ENCODE measurements at regions not wholly inside any gene's neighbourhood (a gene's known extent, or its start where the extent isn't known, plus 50 kb on each side); places are given as distances from the start of the nearest gene placed in this dataset.

GRCh38 chr6:164087211-164087610 is 672.7 kb downstream of the QKI start:
- TF ChIP-seq CTCF (optimal IDR thresholded peaks at IDR 0.05 in 1 of 3, IDR thresholded peaks at IDR 0.05 in 1 of 3, conservative IDR thresholded peaks at IDR 0.05 in 1 of 3; ENCODE audit: extremely low read depth in 1 of 3, insufficient read depth in 2 of 3, low read length in 3 of 3): no peak
- TF ChIP-seq EZH2 (IDR thresholded peaks at IDR 0.05; ENCODE audit: low read length): no peak

Data from keratinocyte (primary cell).